HCT116 (cell line): ENCODE measurements at regions not wholly inside any gene's neighbourhood (a gene's known extent, or its start where the extent isn't known, plus 50 kb on each side); places are given as distances from the start of the nearest gene placed in this dataset.

Source experiments
- ATAC-seq: fragments of 200-7000 bp; cut with Tn5 transposase; 2 replicates; pipeline ENCODE4 v1.9.1; 2020; ENCODE audit warnings: mild to moderate bottlenecking, moderate library complexity
- BruUV-seq: library from RNA; stranded (reverse); fragments of 400-500 nt; replicated peaks from 2 replicates; lab custom pipeline; 2021; lab: Mats Ljungman, UMichigan
- CTCF ChIA-PET: fragments of 300-600 bp; sonication (Branson Sonifier 250); formaldehyde crosslinking; loops from one replicate; lab custom pipeline; 2021; ENCODE audit warnings: antibody characterized with exemption; lab: Charles Lee
- POLR2A ChIA-PET: fragments of 300-600, 350-600 bp; sonication (Branson Sonifier 250); formaldehyde crosslinking; loops from one replicate; lab custom pipeline; 2021; ENCODE audit warnings: antibody characterized with exemption; lab: Charles Lee
- RAD21 ChIA-PET, 2 experiments: fragments of 300-600 bp; sonication (Branson Sonifier 250); formaldehyde crosslinking; loops; one replicate each; lab custom pipeline; 2023; ENCODE audit warnings: low total read pairs in 2 of 2; ENCODE audit not compliant: uncharacterized antibody in 2 of 2, unreplicated experiment in 2 of 2, low non-redundant PET in 1 of 2; lab: Charles Lee
- DNase-seq: peaks from one replicate; pipeline ENCODE4 v3.0.0-alpha.2; 2010; ENCODE audit warnings: low read depth, low spot score
- H2AFZ ChIP-seq: fragments of 200-600 bp; shearing (Covaris generic), sonication (generic); 2 replicates; pipeline ENCODE4 v1.6.1; 2017; ENCODE audit warnings: low read depth, mixed run types, mixed read lengths, antibody characterized with exemption, low read length; ENCODE audit not compliant: poor library complexity, severe bottlenecking
- H3K27ac ChIP-seq: 2 replicates; pipeline ENCODE4 v1.5.1; 2012; ENCODE audit warnings: low read depth, low read length
- H3K27me3 ChIP-seq: fragments of 200-600 bp; sonication (generic); 2 replicates; pipeline ENCODE4 v1.6.1; 2016; ENCODE audit warnings: mixed run types, low read length, mixed read lengths; ENCODE audit not compliant: insufficient read depth
- H3K36me3 ChIP-seq, 2 experiments: fragments of 200-500 bp in 1 of 2; fragments of 200-600 bp in 1 of 2; sonication (Bioruptor generic) in 1 of 2; sonication (generic) in 1 of 2; 2 replicates each; pipeline versions ENCODE4 v1.5.1 to v1.6.1; 2014 to 2016; ENCODE audit warnings: low read length in 2 of 2, inconsistent platforms in 1 of 2, mixed read lengths in 1 of 2, mixed run types in 1 of 2; ENCODE audit not compliant: insufficient read depth in 2 of 2, control insufficient read depth in 1 of 2
- H3K4me1 ChIP-seq, 2 experiments: fragments of 200-600 bp in 1 of 2; sonication (generic) in 1 of 2; 2 replicates each; pipeline versions ENCODE4 v1.5.1 to v1.6.1; 2012 to 2017; ENCODE audit warnings: low read length in 2 of 2, inconsistent platforms in 1 of 2, mild to moderate bottlenecking in 1 of 2, mixed read lengths in 1 of 2, mixed run types in 1 of 2, moderate library complexity in 1 of 2; ENCODE audit not compliant: insufficient read depth in 2 of 2, control insufficient read depth in 1 of 2
- H3K4me2 ChIP-seq: fragments of 200-600 bp; sonication (generic); 2 replicates; pipeline ENCODE4 v1.6.1; 2017; ENCODE audit warnings: mixed run types, low read length, mixed read lengths
- H3K4me3 ChIP-seq, 2 experiments: fragments of 200-600 bp in 1 of 2; sonication (generic) in 1 of 2; replicated peaks in 1 of 2; 2 replicates each; pipeline ENCODE4 v1.5.1; 2011 to 2016; ENCODE audit warnings: low read length in 2 of 2, control low read depth in 1 of 2, low read depth in 1 of 2, mild to moderate bottlenecking in 1 of 2, mixed read lengths in 1 of 2, mixed run types in 1 of 2
- H3K79me2 ChIP-seq: fragments of 200-600 bp; sonication (generic); 2 replicates; pipeline ENCODE4 v1.6.1; 2017; ENCODE audit warnings: mild to moderate bottlenecking, mixed run types, low read length, moderate library complexity, mixed read lengths; ENCODE audit not compliant: insufficient read depth
- H3K9ac ChIP-seq: fragments of 200-600 bp; sonication (generic); 2 replicates; pipeline ENCODE4 v1.6.1; 2016; ENCODE audit warnings: low read length, mixed read lengths
- H3K9me2 ChIP-seq: fragments of 200-600 bp; sonication (generic), shearing (Covaris generic); 2 replicates; pipeline ENCODE4 v1.6.1; 2017; ENCODE audit warnings: mixed run types, mild to moderate bottlenecking, moderate library complexity; ENCODE audit not compliant: insufficient read depth
- H3K9me3 ChIP-seq, 2 experiments: fragments of 200-500 bp in 1 of 2; fragments of 200-600 bp in 1 of 2; sonication (Bioruptor generic) in 1 of 2; sonication (generic) in 1 of 2; 2 replicates each; pipeline ENCODE4 v1.6.1; 2014 to 2017; ENCODE audit warnings: low read length in 2 of 2, mixed read lengths in 2 of 2, inconsistent platforms in 1 of 2, low read depth in 1 of 2, mild to moderate bottlenecking in 1 of 2, mixed run types in 1 of 2, moderate library complexity in 1 of 2; ENCODE audit not compliant: control insufficient read depth in 1 of 2, insufficient read depth in 1 of 2
- H4K20me1 ChIP-seq: fragments of 200-600 bp; sonication (generic), shearing (Covaris generic); 2 replicates; pipeline ENCODE4 v1.6.1; 2017; ENCODE audit warnings: mixed run types, mild to moderate bottlenecking, moderate library complexity; ENCODE audit not compliant: insufficient read depth
- ATF3 ChIP-seq: IDR thresholded peaks from 2 replicates; pipeline ENCODE4 v1.6.1; 2012
- CBX3 ChIP-seq: IDR thresholded peaks from 2 replicates; pipeline ENCODE4 v1.6.1; 2012; ENCODE audit warnings: low read depth
- CTCF ChIP-seq, 3 experiments: fragments of 200-600 bp in 1 of 3; sonication (generic) in 1 of 3; IDR thresholded peaks in 2 of 3; conservative IDR thresholded peaks in 1 of 3; 2 replicates each; pipeline ENCODE4 v1.5.1; 2012 to 2017; ENCODE audit warnings: low read depth in 2 of 3, low read length in 2 of 3, antibody characterized with exemption in 1 of 3, borderline replicate concordance in 1 of 3, control low read depth in 1 of 3, mild to moderate bottlenecking in 1 of 3, mixed read lengths in 1 of 3, mixed run types in 1 of 3, moderate library complexity in 1 of 3; ENCODE audit not compliant: insufficient read depth in 1 of 3
- EGR1 ChIP-seq: IDR thresholded peaks from 2 replicates; pipeline ENCODE4 v1.6.1; 2012; ENCODE audit warnings: low read depth
- EZH2 ChIP-seq: fragments of 200-600 bp; sonication (generic); IDR thresholded peaks from 2 replicates; pipeline ENCODE4 v1.6.1; 2017; ENCODE audit warnings: antibody characterized with exemption, mixed run types
- EZH2phosphoT487 ChIP-seq: fragments of 200-600 bp; IDR thresholded peaks from 2 replicates; pipeline ENCODE4 v1.6.1; 2018; ENCODE audit warnings: antibody characterized with exemption, borderline replicate concordance
- FOSL1 ChIP-seq: IDR thresholded peaks from 2 replicates; pipeline ENCODE4 v1.6.1; 2012; ENCODE audit warnings: low read depth
- JUND ChIP-seq: IDR thresholded peaks from 2 replicates; pipeline ENCODE4 v1.6.1; 2012
- MAX ChIP-seq: IDR thresholded peaks from 2 replicates; pipeline ENCODE4 v1.6.1; 2012
- POLR2AphosphoS5 ChIP-seq: IDR thresholded peaks from 2 replicates; pipeline ENCODE4 v1.6.1; 2011; ENCODE audit warnings: mild to moderate bottlenecking, low read depth, low read length, moderate library complexity
- RAD21 ChIP-seq: IDR thresholded peaks from 2 replicates; pipeline ENCODE4 v1.6.1; 2012; ENCODE audit warnings: low read depth, mild to moderate bottlenecking
- REST ChIP-seq: IDR thresholded peaks from 2 replicates; pipeline ENCODE4 v1.6.1; 2012; ENCODE audit warnings: low read depth
- SIN3A ChIP-seq: IDR thresholded peaks from 2 replicates; pipeline ENCODE4 v1.6.1; 2012; ENCODE audit warnings: low read depth
- SP1 ChIP-seq: IDR thresholded peaks from 2 replicates; pipeline ENCODE4 v1.6.1; 2012; ENCODE audit warnings: low read depth
- SRF ChIP-seq: IDR thresholded peaks from 2 replicates; pipeline ENCODE4 v1.6.1; 2012; ENCODE audit warnings: low read depth
- TCF7L2 ChIP-seq: IDR thresholded peaks from 2 replicates; pipeline ENCODE4 v1.7.0; 2011; ENCODE audit warnings: borderline replicate concordance, inconsistent platforms; ENCODE audit not compliant: insufficient read depth, insufficient read length; ENCODE audit errors: extremely low read depth
- YY1 ChIP-seq: IDR thresholded peaks from 2 replicates; pipeline ENCODE4 v1.6.1; 2011; ENCODE audit warnings: low read length, low read depth, moderate library complexity, mild to moderate bottlenecking; ENCODE audit not compliant: insufficient replicate concordance; ENCODE audit errors: extremely low read depth
- ZBTB33 ChIP-seq: IDR thresholded peaks from 2 replicates; pipeline ENCODE4 v1.6.1; 2011; ENCODE audit warnings: mild to moderate bottlenecking, low read length, moderate library complexity; ENCODE audit not compliant: insufficient replicate concordance; ENCODE audit errors: extremely low read depth
- ZNF274 ChIP-seq: fragments of 200-500 bp; sonication (Bioruptor generic); IDR thresholded peaks from 2 replicates; pipeline ENCODE4 v1.6.1; 2014; ENCODE audit warnings: mild to moderate bottlenecking, low read depth, low read length, inconsistent platforms
- intact Hi-C: fragments of 100-400 bp; cut with micrococcal nuclease; formaldehyde crosslinking; loops from 2 replicates; pipeline ENCODE4 v1.10.0; 2022

GRCh38 chr20:26167499-26167898 is 470.8 kb upstream of the ZNF337 start:
- no peak overlapping the region for H3K4me2 ChIP-seq
- H2AFZ ChIP-seq = no peak overlapping the region
- ChIA-PET RAD21 (no interaction called here), CTCF (no interaction called here), POLR2A (no interaction called here)
- no peaks in the 10 kb centered on the region for H3K79me2 ChIP-seq
- TF ChIP-seq JUND (no peak), POLR2AphosphoS5 (no peak), ZNF274 (no peak), EGR1 (no peak), CBX3 (no peak), RAD21 (no peak), ZBTB33 (no peak), EZH2 (no peak), SIN3A (no peak), REST (no peak), ATF3 (no peak), SRF (no peak), MAX (no peak), CTCF (IDR thresholded peaks at IDR 0.05 in 2 of 3, conservative IDR thresholded peaks at IDR 0.05 in 1 of 3; ENCODE audit: borderline replicate concordance in 1 of 3, insufficient read depth in 1 of 3, low read depth in 2 of 3, low read length in 2 of 3) (no peak), FOSL1 (no peak), YY1 (no peak), SP1 (no peak), TCF7L2 (no peak), EZH2phosphoT487 (no peak)
- no TSS peak for BruUV-seq
- ATAC-seq = no peak
- no peaks in the 10 kb centered on the region for H3K9me2 ChIP-seq
- intact Hi-C loops = loop anchor here (10.0 kb wide), 2 partner anchors 47 to 167 kb away; no protein-coding TSS in a partner anchor
- H3K4me3 ChIP-seq = no peak overlapping the region
- H3K9ac ChIP-seq = no peak overlapping the region
- H3K36me3 ChIP-seq = no peaks in the 10 kb centered on the region
- DNase-seq = no peak
- H3K9me3 ChIP-seq = no peaks in the 10 kb centered on the region
- peaks cover 7% of the 10 kb centered on the region; the same call in 1 of the 2 replicates for H3K27me3 ChIP-seq
- no peaks in the 10 kb centered on the region for H4K20me1 ChIP-seq
- no peak overlapping the region for H3K27ac ChIP-seq
- H3K4me1 ChIP-seq = no peaks in the 10 kb centered on the region
